ENCODE measurements at regions not wholly inside any gene's neighbourhood (a gene's known extent, or its start where the extent isn't known, plus 50 kb on each side); places are given as distances from the start of the nearest gene placed in this dataset.

DNA sequence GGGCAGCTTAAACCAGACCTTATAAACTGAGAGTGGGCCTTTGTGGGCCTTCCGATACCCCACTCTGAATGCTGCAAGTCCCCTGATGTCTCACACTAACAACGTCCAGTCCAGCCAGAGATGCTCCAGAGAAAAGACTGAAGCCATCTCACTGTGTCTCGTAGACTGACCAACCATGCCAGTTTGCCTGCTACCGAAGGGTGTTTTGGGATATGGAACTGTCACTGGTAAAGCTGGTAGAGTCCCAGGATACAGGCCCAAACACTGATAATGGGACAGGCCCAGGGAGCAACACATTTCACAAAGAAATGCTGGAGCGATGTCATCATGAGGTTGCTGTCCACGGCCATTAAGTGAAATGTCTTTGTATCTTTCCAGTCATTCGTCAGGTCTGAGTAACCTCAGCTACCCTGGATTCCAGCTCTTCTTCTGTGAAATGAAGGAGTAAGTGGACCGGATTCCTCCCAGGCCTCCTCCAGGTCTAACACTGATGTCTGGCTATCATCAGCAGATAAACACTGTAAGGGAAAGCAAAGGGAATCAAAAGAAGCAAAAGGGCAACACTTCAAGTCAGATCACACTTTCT, 81.6 kb downstream of the SLC5A7 start:
- no peak for DNase-seq

DNA sequence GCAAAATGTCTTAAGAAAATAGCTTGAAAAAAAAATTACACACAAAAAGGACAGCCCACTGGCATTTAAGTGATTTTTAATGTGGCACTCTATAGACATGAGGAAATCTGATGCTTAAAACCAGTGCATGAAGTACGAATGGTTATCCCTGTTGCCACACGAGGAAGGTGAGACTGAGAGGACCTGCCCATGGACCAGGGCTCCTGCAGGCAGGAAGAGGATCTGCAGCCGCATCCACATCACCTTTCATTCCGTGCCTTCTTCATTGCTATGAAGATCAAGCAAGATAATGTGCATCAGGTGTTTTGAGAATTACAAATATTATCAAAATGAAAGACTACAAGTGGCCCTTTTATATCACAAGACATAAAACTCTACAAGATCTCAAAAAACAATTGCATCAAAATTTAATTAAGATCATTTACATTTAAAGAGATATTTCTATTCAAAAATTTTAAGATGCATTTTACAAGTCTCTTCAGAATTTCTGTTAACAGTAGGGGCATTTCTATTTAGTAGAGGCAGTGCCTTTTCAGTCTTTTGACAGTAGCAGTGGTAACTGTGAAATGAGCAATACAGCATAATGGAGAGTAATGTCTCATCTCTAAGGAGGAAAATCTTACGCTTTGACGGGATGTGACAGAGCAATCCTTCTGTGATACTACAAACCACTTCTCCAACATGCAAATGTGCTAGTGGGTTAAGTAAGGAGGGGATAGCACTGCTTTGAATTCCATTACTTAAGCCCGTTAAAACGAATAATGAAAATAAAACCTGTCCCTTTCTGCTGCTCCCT, 83.4 kb downstream of the SLC5A7 start:
- peak in 1 of 2 experiments; percentile 10 for DNase-seq

DNA sequence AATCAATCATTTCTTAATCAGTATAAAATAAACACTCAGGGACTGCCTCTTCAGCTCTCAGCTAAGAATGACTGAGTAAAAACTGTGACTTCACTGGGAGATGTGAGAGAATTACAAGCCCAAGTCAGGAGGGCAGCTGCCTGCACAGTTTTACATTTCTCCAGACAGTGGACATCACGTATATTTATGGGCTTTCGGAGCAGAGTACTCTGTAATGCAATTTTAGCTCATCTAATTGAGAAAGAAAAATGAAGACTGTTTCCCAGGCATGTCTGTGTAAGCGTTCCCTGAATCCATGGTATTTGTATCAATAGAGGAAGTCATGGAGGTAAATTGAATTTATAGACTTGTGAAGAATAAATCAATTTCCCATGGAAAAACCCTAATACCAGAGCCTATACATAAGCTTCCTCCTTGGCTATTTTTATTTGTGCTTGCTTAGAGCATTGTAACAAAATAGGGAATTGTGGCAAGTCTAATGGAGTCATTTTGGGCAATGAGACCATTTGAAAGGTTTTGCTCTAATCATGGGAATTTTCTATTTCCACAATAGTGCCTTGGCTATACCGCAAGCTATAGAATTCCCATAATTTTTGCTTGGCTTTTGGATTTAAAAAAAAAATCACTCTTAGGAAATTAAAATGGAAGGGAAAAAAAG, 87.2 kb downstream of the SLC5A7 start:
- DNase-seq: no peak

DNA sequence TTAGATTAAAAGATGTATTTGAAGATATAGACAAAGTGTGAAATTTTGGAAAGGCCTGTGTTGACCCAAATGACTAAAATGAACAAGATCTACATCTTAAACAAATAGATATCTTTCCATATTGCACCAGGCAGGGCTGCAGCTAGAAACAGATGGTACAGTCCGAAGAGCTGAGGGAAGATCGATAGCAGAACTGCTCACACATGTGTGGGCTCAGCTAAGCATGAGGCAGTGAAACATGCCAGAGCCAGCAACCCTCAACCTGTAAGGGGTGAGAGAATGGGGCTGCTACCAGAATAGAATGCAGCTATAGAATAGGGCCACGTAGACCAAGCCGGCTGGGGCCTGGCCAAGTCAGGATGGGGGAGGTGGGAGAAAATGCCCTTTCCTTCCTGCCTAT, 87.8 kb downstream of the SLC5A7 start:
- DNase-seq: no peak

DNA sequence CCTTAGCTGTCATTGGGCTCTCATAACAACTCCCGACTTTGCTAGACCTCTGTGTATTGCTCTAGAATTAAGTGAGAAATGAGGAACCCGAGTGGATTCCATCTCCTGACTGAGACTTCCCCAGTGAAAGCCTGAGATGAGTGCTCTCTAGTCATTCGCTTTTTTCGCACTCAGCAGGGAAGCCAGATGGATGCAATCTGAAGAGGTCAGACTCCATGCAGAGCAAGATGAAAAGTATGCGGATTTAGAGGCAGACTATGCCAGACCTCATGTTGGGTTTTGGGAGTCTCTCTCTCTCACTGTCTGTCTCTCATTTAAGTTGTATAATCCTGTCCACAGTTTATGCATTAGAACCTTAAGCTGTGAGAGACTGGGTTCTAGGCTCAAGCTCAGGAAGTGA, 88.6 kb downstream of the SLC5A7 start:
- DNase-seq: no peak

DNA sequence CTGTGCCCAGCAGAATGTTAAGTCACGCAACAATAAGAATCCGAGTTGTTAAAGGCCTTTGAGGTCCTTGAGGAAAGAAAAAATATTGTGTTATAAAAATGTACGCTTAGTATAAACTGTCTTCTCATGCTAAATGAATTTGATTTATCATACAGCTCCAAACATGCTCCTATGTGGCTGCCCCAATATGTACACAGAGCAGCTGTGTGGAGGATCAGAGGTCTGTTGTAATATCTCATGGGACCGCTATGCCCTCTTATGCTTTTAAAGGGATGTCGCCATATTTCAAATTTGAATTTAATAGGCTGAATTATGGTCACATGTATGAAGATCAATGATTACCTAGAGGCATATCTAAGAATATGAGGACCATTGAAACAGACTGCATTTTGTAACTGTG, 90.2 kb downstream of the SLC5A7 start:
- DNase-seq: no peak

DNA sequence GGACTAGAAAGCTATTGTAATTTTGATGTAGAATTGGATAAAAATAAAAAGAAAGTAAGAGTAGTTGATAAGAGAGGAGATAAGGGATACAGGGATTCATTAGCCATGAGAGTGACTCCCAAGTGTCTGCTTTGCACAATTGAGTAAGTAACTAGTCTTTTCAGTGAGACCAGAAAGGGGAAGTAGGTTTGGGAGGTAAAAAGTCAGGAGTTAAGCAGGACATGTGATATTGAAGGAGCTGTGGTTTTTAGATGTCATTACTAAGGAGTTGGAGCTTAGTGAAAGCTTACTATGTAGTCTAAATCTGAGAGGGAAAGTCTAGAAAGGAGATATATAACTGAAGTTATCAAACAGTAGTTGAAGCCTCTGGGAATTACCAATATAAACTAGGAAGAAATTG, 93.4 kb downstream of the SLC5A7 start:
- DNase-seq: no peak

DNA sequence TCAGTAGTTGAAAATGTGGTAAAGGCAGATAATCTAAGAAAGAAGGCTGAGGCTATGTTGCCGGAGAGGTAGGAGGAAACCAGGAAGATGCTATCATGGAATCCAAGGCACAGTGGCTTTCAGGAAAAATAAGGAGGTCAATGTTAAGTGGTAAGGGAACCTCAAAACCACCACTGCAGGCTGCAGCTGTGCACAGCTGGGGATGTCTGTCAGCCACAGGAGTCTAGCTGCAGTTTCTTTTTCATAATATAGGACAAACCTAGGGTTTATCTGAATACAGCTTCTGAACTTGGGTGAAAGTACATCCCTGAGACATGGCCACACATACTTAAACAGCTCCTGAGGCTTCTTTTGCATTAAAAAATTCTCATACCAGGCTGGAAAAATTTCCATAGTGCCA, 93.9 kb downstream of the SLC5A7 start:
- DNase-seq: no peak

DNA sequence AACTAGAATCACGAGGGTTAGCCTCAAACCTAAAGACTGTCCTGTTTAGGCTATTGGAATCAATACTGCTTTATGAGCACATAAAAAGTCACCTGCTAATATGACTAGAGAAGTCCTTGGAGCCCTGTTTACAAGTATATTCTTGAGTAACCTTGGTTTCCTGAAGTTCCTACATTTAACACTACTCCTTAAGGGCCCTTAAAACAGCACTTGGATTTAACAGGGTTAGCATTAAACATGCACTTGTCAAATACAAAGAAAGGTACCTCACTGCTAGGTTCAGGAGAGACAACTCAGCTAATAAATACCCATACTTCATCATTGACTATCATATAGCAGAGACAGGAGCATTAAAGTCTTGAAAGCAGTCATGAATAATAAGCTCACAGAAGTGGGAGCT, 96.7 kb downstream of the SLC5A7 start:
- no peak for DNase-seq

DNA sequence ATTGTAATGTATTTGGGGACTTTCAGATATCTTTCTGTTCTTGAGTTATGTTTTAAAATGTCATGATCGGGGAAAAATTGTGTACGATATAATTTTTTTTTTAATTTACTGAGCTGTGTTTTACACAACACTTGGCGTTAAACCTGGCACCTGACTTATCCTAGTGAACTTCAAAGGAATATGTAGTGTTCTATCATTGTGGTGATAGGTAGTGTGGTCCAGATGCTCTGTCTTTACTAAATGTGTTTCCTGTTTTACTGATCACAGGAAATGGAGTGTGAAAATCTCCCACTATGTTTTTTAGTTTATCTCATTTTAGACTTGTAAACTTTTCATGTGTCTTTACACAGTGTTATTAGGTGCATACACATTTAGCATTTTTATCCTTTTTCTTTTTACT, 98.0 kb downstream of the SLC5A7 start:
- DNase-seq: no peak

DNA sequence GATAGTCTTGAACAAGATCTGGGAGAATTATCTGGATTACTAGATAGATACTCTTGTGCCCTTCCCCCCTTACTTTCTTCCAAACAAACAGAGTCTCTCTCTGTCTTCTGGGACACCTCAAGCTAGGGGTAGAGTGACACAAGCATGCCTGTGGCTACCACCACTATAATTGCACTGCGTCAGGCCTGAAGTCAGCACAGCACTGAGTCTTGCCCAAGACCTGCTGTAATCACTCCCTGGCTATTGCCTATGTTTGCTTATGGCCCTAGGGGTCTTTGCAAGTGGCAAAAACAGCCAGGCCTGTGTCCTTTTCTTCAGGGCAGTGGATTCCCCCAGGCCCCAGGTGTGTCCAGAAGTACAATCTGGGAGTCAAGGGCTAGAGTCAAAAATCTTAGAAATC, 106.6 kb downstream of the SLC5A7 start:
- DNase-seq: no peak

DNA sequence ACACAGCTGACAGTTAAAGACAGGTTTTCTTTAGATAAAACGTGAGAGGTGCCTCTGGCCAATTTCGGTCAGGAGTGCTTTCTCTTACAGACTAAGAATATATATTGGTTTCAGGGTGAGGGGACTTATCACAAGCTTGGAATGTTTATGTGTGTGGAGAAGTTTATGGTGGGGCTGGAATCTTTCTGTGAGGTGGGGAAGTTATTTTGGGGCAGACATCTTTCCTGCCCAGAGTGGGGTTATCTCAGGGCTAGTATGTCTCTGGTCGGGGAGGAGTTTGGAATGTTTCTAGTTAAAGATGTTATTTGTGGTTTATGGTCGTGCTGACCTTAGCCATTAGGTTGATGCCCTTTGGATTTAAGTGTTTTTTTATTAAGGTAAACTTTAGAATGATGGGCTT, 115.2 kb downstream of the SLC5A7 start:
- DNase-seq: no peak

DNA sequence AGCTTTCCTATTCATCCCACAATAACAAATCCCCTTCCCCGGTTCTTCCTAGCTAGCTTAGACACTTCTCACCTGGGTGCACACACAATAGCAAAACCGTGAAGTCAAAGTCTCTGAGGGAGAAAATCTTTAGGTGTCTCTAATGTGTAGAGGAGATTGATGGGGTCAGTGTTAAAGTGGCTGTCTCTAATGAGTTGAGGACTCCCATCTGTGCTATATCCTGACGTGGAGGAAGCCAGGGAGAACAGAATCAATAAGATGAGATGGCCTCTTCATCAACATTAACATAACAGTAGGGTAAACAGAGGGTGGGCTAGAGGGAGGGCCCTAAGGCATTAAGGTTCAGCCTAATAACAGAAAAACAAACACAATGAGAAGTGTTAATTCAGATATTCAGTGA, 120.4 kb downstream of the SLC5A7 start:
- no peak for DNase-seq

DNA sequence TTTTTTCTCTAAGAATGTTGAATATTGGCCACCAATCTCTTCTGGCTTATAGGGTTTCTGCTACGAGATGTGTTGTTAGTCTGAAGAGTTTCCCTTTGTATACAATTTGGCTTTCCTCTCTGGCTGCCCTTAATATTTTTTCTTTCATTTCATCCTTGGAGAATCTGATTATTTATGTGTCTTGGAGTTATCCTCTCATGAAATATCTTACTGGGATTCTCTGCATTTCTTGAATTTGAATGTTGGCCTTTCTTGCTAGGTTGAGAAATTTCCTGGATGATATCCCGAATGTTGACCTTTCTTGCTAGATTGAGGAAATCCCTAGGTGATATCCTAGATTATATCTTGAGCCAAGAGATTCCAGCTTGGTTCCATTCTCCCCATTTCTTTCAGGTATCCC, 125.6 kb downstream of the SLC5A7 start:
- no peak for DNase-seq

DNA sequence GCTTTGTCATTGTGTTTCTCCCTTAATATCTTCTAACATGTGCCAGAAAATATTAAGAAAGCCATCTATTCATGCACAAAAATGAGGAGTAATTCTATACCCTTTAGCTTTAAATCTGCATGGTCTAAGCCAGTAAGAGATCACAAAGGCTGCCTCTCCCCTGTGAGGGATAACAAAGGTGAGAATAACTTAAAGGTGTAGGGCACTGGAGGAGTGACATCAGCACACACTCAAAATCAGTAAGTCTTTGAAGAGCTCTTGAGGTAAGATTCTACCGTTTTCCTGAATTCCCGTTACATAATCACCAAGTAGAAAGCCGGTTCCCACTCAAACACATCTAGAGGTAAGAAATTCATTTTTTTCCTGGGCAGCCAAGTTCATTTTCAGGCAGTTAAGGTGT, 123.9 kb upstream of the SULT1C3 start:
- no peak for DNase-seq

DNA sequence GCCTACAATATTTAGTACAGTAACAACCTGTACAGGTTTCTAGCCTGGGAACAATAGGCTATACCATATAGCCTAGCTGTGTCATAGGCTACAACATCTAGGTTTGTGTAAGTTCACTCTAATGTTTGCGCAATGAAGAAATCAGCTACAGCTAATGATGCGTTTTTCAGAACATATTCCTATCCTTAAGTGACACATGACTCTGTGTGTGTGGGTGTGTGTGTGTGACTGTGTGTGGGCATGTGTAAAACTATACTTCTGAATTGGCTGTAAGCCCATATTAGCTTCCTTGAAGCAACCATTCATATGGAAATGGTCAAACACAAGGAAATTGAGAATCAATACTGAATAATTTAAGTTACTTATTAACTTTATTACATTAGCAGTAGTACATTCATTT, 120.8 kb upstream of the SULT1C3 start:
- no peak for DNase-seq

DNA sequence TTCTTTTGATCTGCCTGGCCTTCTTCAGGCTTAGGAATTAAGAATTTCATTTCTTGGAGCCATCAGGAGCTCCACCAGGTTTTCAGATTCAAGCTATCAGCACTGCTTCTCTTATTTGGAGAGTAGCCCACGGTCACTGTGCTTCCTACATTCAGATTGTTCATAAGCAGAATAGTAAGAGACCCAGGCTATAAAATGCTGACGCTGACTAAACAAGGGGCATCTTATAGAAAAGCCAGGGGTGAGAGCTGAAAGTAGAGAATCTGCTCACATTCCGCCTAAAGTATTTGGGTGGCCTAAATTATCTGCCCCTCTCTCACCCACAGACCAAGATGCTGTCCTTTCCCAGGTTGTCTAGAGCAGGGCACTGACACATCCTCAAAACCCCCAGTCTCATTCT, 120.3 kb upstream of the SULT1C3 start:
- DNase-seq: no peak

DNA sequence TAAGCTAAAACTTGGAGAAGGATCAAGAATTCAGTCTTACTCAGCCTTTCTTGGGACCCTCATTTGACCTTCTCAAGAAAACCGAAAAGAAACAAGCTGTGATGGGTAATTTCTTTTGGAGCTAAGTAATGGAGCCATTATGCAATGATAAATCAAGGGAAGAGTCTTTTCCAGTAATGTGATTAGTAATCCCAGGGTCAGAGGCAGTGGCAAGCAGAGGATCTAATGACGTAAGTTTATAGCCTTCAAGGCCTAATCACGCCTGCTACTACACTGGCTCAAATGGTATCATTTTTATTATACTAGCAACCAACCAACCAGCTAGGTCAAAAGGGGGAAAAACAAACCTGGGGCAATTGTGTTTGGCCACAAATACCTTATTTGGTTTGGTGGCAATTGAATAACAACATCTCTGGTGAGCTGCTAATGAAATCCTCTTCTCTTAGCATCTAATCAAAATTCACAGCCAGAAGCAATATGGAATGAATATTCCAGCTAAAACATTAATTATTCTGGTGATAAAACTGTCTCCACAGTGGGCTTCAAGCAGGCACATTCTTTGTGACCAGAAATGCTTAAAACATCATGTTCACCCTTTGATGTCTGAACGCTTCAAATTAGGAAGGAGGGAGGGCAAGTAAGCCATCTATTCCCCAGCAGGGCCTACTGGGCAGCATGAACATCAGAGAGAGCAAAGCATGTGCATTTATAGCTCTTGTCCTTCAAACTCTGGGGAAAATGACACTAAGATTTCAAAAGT, 114.9 kb upstream of the SULT1C3 start:
- DNase-seq: no peak

DNA sequence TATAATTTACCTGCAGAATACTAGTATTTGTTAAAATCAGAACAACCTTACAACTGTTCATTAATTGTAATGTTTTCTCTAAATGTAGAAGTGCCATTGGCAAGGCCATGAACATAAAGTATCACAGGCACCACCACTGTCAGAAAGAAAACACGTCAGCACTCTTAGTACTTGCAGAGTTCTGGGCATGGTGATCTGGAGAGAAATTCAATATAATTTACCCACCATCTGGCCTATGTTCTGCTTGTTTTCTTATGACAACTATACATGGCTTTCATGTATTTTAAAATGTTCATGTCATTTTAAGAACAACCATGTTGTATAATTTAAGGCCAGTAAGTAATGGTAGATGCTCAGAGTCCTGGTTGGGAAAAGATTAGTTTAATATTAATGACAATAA, 114.2 kb upstream of the SULT1C3 start:
- no peak for DNase-seq

DNA sequence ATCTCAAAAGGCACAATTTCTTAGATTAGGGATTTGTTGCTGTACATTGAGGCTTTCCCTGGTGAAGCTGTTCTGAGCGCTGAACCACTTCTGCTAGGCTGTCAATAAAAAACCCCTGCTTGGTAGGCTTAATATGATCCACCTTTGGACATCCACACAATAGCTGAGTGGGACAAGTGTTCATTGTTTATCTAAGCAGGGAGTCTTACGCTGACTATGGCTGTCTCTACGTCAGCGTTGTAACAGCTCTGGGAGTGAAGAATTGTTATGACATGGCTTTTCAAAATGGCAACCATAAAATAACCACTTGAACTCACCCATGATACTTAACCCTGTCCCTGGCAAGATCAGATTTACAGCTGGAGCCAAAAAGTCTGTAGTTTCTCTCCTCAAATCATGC, 111.5 kb upstream of the SULT1C3 start:
- DNase-seq: no peak

DNA sequence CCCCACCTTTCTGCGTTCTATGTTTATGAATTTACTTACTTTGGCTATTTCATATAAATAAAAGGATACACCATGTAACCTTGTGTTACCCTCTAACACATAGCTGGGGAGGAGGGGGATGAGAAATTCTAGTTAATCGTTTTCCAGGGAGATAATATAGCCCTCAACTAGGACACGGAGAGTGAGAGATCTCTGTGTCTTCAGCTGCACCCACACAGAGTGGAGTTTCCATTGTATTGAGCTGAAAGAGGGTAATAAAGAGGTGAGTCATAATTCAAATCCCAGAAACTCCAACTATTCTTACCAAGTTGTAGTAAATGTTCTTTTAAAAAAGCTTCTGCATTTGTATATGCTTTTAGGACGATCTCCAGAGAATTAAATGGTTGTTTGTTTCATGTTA, 110.1 kb upstream of the SULT1C3 start:
- no peak for DNase-seq

DNA sequence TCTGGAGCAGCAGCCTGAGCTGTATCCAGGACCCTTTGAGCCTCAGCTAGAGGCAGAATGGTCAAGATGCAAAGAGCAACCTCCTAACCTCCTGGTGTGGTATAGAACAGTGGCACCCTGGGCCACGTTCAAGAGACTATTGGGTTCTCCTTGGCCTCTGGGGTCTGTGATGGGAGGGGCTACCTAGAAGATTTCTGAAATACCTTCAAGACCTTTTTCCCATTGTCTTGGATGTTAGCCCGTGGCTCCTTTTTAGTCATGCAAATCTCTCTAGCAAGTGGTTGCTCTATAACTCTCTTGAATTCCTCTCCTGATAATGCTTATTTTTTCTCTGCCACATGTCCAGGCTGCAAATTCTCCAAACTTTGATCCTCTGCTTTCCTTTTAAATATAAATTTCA, 106.3 kb upstream of the SULT1C3 start:
- no peak for DNase-seq

DNA sequence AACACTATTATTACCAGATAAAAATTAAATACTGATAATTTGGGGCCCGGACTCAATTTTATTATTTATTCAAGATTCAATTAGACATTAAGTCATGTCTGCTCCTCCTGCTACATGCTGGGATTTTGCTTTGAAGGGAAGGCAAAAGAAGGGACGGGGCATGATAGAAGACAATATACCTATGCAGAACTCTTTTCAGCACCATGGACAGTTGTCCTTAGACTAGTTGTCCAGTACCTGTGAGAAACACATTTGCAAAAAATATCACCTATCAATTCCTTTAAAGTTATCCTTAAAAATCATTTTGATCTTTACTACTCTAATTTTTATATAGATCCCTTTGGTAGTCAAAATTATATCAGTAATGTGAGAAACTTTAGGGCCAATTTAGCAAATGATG, 100.2 kb upstream of the SULT1C3 start:
- DNase-seq: no peak
